ENCODE measurements at regions not wholly inside any gene's neighbourhood (a gene's known extent, or its start where the extent isn't known, plus 50 kb on each side); places are given as distances from the start of the nearest gene placed in this dataset.

GRCh38 chr18:33854827-33855139 is 276.8 kb downstream of the ASXL3 start:
- no peaks in the 10 kb centered on the region for H3K27me3 ChIP-seq (ENCODE audit: control insufficient read depth, insufficient read depth, low read length)
- WGBS (ENCODE audit: insufficient coverage) = no CpG with 5 or more reads among the region's 2 CpGs
- H3K36me3 ChIP-seq (ENCODE audit: control insufficient read depth, insufficient read depth, low read length) = no peaks in the 10 kb centered on the region
- no peak for DNase-seq (ENCODE audit: low read depth in 4 of 6, low spot score in 6 of 6)
- no peaks in the 10 kb centered on the region for H3K9me3 ChIP-seq (ENCODE audit: control insufficient read depth, insufficient read depth, low read length)
- H3K27ac ChIP-seq (ENCODE audit: low read depth, low read length) = no peak overlapping the region
- H3K4me3 ChIP-seq (ENCODE audit: low read depth, low read length) = no peak overlapping the region
- no peaks in the 10 kb centered on the region for H3K4me1 ChIP-seq (ENCODE audit: control insufficient read depth, insufficient read depth, low read length)

GRCh38 chr18:33854086-33854826 is 276.2 kb downstream of the ASXL3 start:
- no peaks in the 10 kb centered on the region for H3K36me3 ChIP-seq (ENCODE audit: control insufficient read depth, insufficient read depth, low read length)
- WGBS (ENCODE audit: insufficient coverage) = 90% methylated on average over 2 of the region's 4 CpGs
- H3K4me1 ChIP-seq (ENCODE audit: control insufficient read depth, insufficient read depth, low read length) = no peaks in the 10 kb centered on the region
- no peak overlapping the region for H3K27ac ChIP-seq (ENCODE audit: low read depth, low read length)
- H3K4me3 ChIP-seq (ENCODE audit: low read depth, low read length) = no peak overlapping the region
- no peaks in the 10 kb centered on the region for H3K27me3 ChIP-seq (ENCODE audit: control insufficient read depth, insufficient read depth, low read length)
- DNase-seq (ENCODE audit: low read depth in 4 of 6, low spot score in 6 of 6) = no peak
- no peaks in the 10 kb centered on the region for H3K9me3 ChIP-seq (ENCODE audit: control insufficient read depth, insufficient read depth, low read length)

GRCh38 chr18:33853187-33853586 is 275.2 kb downstream of the ASXL3 start:
- Histone ChIP-seq H3K4me1 (ENCODE audit: control insufficient read depth, insufficient read depth, low read length) (no peaks in the 10 kb centered on the region), H3K4me3 (ENCODE audit: low read depth, low read length) (no peak overlapping the region), H3K27me3 (ENCODE audit: control insufficient read depth, insufficient read depth, low read length) (no peaks in the 10 kb centered on the region), H3K9me3 (ENCODE audit: control insufficient read depth, insufficient read depth, low read length) (no peaks in the 10 kb centered on the region), H3K27ac (ENCODE audit: low read depth, low read length) (no peak overlapping the region), H3K36me3 (ENCODE audit: control insufficient read depth, insufficient read depth, low read length) (no peaks in the 10 kb centered on the region)
- WGBS (ENCODE audit: insufficient coverage) = no CpG with 5 or more reads among the region's 6 CpGs
- DNase-seq (ENCODE audit: low read depth in 4 of 6, low spot score in 6 of 6) = no peak

GRCh38 chr18:33851546-33852078 is 273.6 kb downstream of the ASXL3 start:
- DNase-seq (ENCODE audit: low read depth in 4 of 6, low spot score in 6 of 6) = no peak
- no peak overlapping the region for H3K27ac ChIP-seq (ENCODE audit: low read depth, low read length)
- no peaks in the 10 kb centered on the region for H3K4me1 ChIP-seq (ENCODE audit: control insufficient read depth, insufficient read depth, low read length)
- no peaks in the 10 kb centered on the region for H3K9me3 ChIP-seq (ENCODE audit: control insufficient read depth, insufficient read depth, low read length)
- H3K27me3 ChIP-seq (ENCODE audit: control insufficient read depth, insufficient read depth, low read length) = no peaks in the 10 kb centered on the region
- no peak overlapping the region for H3K4me3 ChIP-seq (ENCODE audit: low read depth, low read length)
- no peaks in the 10 kb centered on the region for H3K36me3 ChIP-seq (ENCODE audit: control insufficient read depth, insufficient read depth, low read length)
- no CpG with 5 or more reads among the region's 3 CpGs for WGBS (ENCODE audit: insufficient coverage)

- H3K4me1 ChIP-seq (ENCODE audit: control insufficient read depth, insufficient read depth, low read length) = no peaks in the 10 kb centered on the region
- H3K9me3 ChIP-seq (ENCODE audit: control insufficient read depth, insufficient read depth, low read length) = no peaks in the 10 kb centered on the region
- 60% methylated on average over 2 of the region's 4 CpGs for WGBS (ENCODE audit: insufficient coverage)
- no peak overlapping the region for H3K4me3 ChIP-seq (ENCODE audit: low read depth, low read length)
- no peaks in the 10 kb centered on the region for H3K27me3 ChIP-seq (ENCODE audit: control insufficient read depth, insufficient read depth, low read length)
- DNase-seq (ENCODE audit: low read depth in 4 of 6, low spot score in 6 of 6) = no peak
- no peak overlapping the region for H3K27ac ChIP-seq (ENCODE audit: low read depth, low read length)
- H3K36me3 ChIP-seq (ENCODE audit: control insufficient read depth, insufficient read depth, low read length) = no peaks in the 10 kb centered on the region
These were observed 271.7 kb downstream of the ASXL3 start for GRCh38 chr18:33849731-33850130.

GRCh38 chr18:33844232-33844631 is 266.2 kb downstream of the ASXL3 start:
- Histone ChIP-seq H3K4me3 (ENCODE audit: low read depth, low read length) (no peak overlapping the region), H3K27ac (ENCODE audit: low read depth, low read length) (no peak overlapping the region), H3K27me3 (ENCODE audit: control insufficient read depth, insufficient read depth, low read length) (no peaks in the 10 kb centered on the region), H3K36me3 (ENCODE audit: control insufficient read depth, insufficient read depth, low read length) (no peaks in the 10 kb centered on the region), H3K9me3 (ENCODE audit: control insufficient read depth, insufficient read depth, low read length) (no peaks in the 10 kb centered on the region), H3K4me1 (ENCODE audit: control insufficient read depth, insufficient read depth, low read length) (no peaks in the 10 kb centered on the region)
- DNase-seq (ENCODE audit: low read depth in 4 of 6, low spot score in 6 of 6) = peak in 3 of 6 donors; percentile 10 to 67 (median 59)
- no CpG with 5 or more reads among the region's 3 CpGs for WGBS (ENCODE audit: insufficient coverage)

- H3K27ac ChIP-seq (ENCODE audit: low read depth, low read length) = no peak overlapping the region
- H3K4me1 ChIP-seq (ENCODE audit: control insufficient read depth, insufficient read depth, low read length) = no peaks in the 10 kb centered on the region
These were observed 263.4 kb downstream of the ASXL3 start for GRCh38 chr18:33841221-33841967.

GRCh38 chr18:33840212-33840593 is 262.2 kb downstream of the ASXL3 start:
- Histone ChIP-seq H3K27ac (ENCODE audit: low read depth, low read length) (no peak overlapping the region), H3K4me1 (ENCODE audit: control insufficient read depth, insufficient read depth, low read length) (no peaks in the 10 kb centered on the region), H3K36me3 (ENCODE audit: control insufficient read depth, insufficient read depth, low read length) (no peaks in the 10 kb centered on the region), H3K9me3 (ENCODE audit: control insufficient read depth, insufficient read depth, low read length) (no peaks in the 10 kb centered on the region), H3K4me3 (ENCODE audit: low read depth, low read length) (no peak overlapping the region), H3K27me3 (ENCODE audit: control insufficient read depth, insufficient read depth, low read length) (no peaks in the 10 kb centered on the region)
- no peak for DNase-seq (ENCODE audit: low read depth in 4 of 6, low spot score in 6 of 6)
- WGBS (ENCODE audit: insufficient coverage) = no CpG with 5 or more reads among the region's 2 CpGs

More at GRCh38 chr18:33841221-33841967, 263.4 kb downstream of the ASXL3 start:
- Histone ChIP-seq H3K36me3 (ENCODE audit: control insufficient read depth, insufficient read depth, low read length) (no peaks in the 10 kb centered on the region), H3K9me3 (ENCODE audit: control insufficient read depth, insufficient read depth, low read length) (no peaks in the 10 kb centered on the region), H3K4me3 (ENCODE audit: low read depth, low read length) (no peak overlapping the region), H3K27me3 (ENCODE audit: control insufficient read depth, insufficient read depth, low read length) (no peaks in the 10 kb centered on the region)
- WGBS (ENCODE audit: insufficient coverage) = 50% methylated on average over 1 of the region's 6 CpGs
- no peak for DNase-seq (ENCODE audit: low read depth in 4 of 6, low spot score in 6 of 6)

- H3K27ac ChIP-seq (ENCODE audit: low read depth, low read length) = no peak overlapping the region
- no peaks in the 10 kb centered on the region for H3K4me1 ChIP-seq (ENCODE audit: control insufficient read depth, insufficient read depth, low read length)
- no CpG with 5 or more reads among the region's 6 CpGs for WGBS (ENCODE audit: insufficient coverage)
- peak overlapping the region; percentile 16 for H3K4me3 ChIP-seq (ENCODE audit: low read depth, low read length)
- H3K9me3 ChIP-seq (ENCODE audit: control insufficient read depth, insufficient read depth, low read length) = no peaks in the 10 kb centered on the region
- no peaks in the 10 kb centered on the region for H3K36me3 ChIP-seq (ENCODE audit: control insufficient read depth, insufficient read depth, low read length)
- DNase-seq (ENCODE audit: low read depth in 4 of 6, low spot score in 6 of 6) = peak; percentile 65 to 96 (median 76)
- H3K27me3 ChIP-seq (ENCODE audit: control insufficient read depth, insufficient read depth, low read length) = no peaks in the 10 kb centered on the region
These were observed 261.6 kb downstream of the ASXL3 start for GRCh38 chr18:33839452-33840211.

Measured in spinal cord (tissue), 9 donors.